IgD-negative memory B cell (primary cell): ENCODE measurements at regions not wholly inside any gene's neighbourhood (a gene's known extent, or its start where the extent isn't known, plus 50 kb on each side); places are given as distances from the start of the nearest gene placed in this dataset.

Source experiments
- H3K27ac Mint-ChIP-seq, 3 donors: one replicate each; pipeline ENCODE4 v1.8.0; 2020 to 2022; ENCODE audit warnings: mild to moderate bottlenecking in 3 of 3, mixed read lengths in 3 of 3, moderate library complexity in 1 of 3
- H3K27me3 Mint-ChIP-seq: one replicate; pipeline ENCODE4 v1.8.0; 2021; ENCODE audit warnings: mixed read lengths
- H3K36me3 Mint-ChIP-seq: one replicate; pipeline ENCODE4 v1.8.0; 2020; ENCODE audit warnings: mild to moderate bottlenecking, mixed read lengths
- H3K4me1 Mint-ChIP-seq, 3 donors: one replicate each; pipeline ENCODE4 v1.8.0; 2020 to 2022; ENCODE audit warnings: mixed read lengths in 3 of 3, mild to moderate bottlenecking in 1 of 3
- H3K4me3 Mint-ChIP-seq, 4 donors: one replicate each; pipeline ENCODE4 v1.8.0; 2020 to 2022; ENCODE audit warnings: mild to moderate bottlenecking in 4 of 4, mixed read lengths in 4 of 4, moderate library complexity in 3 of 4
- H3K9me3 Mint-ChIP-seq, 3 donors: one replicate each; pipeline ENCODE4 v1.8.0; 2020 to 2021; ENCODE audit warnings: mixed read lengths in 3 of 3, mild to moderate bottlenecking in 1 of 3

- no peaks in the 10 kb centered on the region for H3K4me1 Mint-ChIP-seq
Observed at GRCh38 chrX:118878977-118879376, 55.4 kb downstream of the ZCCHC12 start.

DNA sequence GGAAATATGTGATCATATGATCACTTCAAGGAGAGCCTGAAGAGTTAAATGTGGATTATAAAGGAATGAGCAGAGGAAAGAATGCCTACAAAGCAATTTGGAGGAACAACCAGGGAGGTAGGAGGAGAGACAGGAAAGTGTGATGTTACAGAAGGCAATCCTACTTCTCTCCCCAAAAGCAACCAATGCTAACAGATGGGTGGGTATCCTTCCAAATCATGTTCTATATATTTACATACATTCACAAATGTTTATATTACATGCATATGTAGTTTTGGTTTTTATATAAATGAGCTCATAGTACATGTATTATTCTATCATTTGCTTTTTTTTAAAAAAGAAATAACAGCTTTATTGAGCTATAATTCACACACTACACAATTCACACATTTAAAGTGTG is 56.0 kb downstream of the ZCCHC12 start:
- Mint-ChIP-seq H3K4me1 (no peaks in the 10 kb centered on the region), H3K27me3 (peaks cover 6% of the 10 kb centered on the region), H3K36me3 (peaks cover 3% of the 10 kb centered on the region), H3K27ac (no peak overlapping the region), H3K4me3 (peak overlapping the region in 1 of 4 donors; percentile 63), H3K9me3 (peaks cover 0 to 3% (median 1%) of the 10 kb centered on the region in 3 donors)

More at GRCh38 chrX:118878977-118879376, 55.4 kb downstream of the ZCCHC12 start:
- Mint-ChIP-seq H3K36me3 (peaks cover 1% of the 10 kb centered on the region), H3K27ac (no peak overlapping the region), H3K4me3 (no peak overlapping the region), H3K9me3 (peaks cover 0 to 3% (median 0%) of the 10 kb centered on the region in 3 donors), H3K27me3 (peaks cover 5% of the 10 kb centered on the region)

- Mint-ChIP-seq H3K36me3 (peaks cover 3% of the 10 kb centered on the region), H3K4me1 (no peaks in the 10 kb centered on the region), H3K4me3 (no peak overlapping the region), H3K27me3 (peaks cover 22% of the 10 kb centered on the region), H3K27ac (no peak overlapping the region), H3K9me3 (peaks cover 0 to 3% (median 1%) of the 10 kb centered on the region in 3 donors)
Observed at GRCh38 chrX:118883994-118884393, 60.4 kb downstream of the ZCCHC12 start.

DNA sequence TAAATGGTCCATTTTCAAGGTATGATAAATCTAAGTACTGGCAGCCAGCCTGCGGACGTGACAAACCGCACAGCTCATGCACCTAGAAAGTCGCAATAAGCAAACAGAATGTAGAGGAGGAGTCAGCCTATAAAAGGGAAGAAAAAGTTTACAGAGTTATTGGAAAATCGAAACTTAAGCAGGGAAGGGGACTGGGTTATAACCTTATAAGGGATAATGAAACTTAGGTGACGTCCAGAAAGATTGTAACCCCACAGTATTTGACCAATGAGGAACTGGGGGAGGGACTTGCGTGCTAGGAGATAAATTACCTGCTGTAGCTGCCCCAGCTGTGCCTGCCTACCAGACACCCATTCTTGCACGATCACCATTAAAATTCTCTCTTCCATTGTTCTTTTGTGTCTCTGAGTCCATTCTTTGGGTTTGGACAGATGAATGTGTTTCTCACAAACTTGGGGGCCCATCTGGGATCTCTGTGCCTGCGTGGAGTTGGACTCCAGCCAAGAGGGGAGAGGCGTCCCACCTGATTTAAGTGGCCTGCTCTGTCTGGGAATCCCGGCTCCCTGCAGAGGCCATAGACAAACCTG is 61.0 kb downstream of the ZCCHC12 start:
- Mint-ChIP-seq H3K27ac (peak overlapping the region in 1 of 3 donors; percentile 64), H3K4me1 (no peaks in the 10 kb centered on the region), H3K36me3 (peaks cover 3% of the 10 kb centered on the region), H3K4me3 (peak overlapping the region in 1 of 4 donors; percentile 12), H3K9me3 (peaks cover 0 to 3% (median 1%) of the 10 kb centered on the region in 3 donors), H3K27me3 (peaks cover 22% of the 10 kb centered on the region)

- Mint-ChIP-seq H3K4me1 (peaks cover 0 to 2% (median 0%) of the 10 kb centered on the region in 3 donors), H3K27me3 (no peaks in the 10 kb centered on the region), H3K27ac (no peak overlapping the region), H3K36me3 (no peaks in the 10 kb centered on the region), H3K4me3 (no peak overlapping the region), H3K9me3 (peaks cover 0 to 11% (median 7%) of the 10 kb centered on the region in 3 donors)
Observed at GRCh38 chrX:118893923-118894322, 70.3 kb downstream of the ZCCHC12 start.

DNA sequence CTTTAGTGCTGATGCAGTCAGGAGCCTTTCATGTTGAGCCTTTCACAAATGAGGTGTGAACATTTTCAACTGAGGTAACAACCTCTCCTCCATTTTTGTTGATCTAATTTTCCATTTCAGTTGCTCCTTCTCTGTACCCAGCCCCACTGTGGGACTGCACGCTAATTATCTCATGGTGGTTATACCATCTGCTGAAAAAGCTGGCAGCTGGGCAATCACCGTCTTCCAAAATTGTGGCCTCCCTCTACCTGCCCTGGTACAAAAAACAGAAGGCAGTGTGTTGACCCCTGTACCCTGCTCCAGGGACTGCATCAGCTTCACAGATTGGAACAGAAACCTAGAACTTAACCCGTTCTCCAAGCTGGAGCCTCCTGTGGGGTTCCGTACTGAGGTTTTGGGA is 72.4 kb upstream of the LONRF3 start:
- Mint-ChIP-seq H3K36me3 (peaks cover 3% of the 10 kb centered on the region), H3K27me3 (no peaks in the 10 kb centered on the region), H3K4me3 (peak overlapping the region in 1 of 4 donors; percentile 21), H3K9me3 (peaks cover 0 to 4% (median 0%) of the 10 kb centered on the region in 3 donors), H3K4me1 (peaks cover 17 to 23% (median 18%) of the 10 kb centered on the region in 3 donors), H3K27ac (no peak overlapping the region)

GRCh38 chrX:118904218-118904617 is 70.2 kb upstream of the LONRF3 start:
- peaks cover 14 to 27% (median 17%) of the 10 kb centered on the region in 3 donors for H3K4me1 Mint-ChIP-seq
- peak overlapping the region in 1 of 3 donors; percentile 5 for H3K27ac Mint-ChIP-seq
- H3K9me3 Mint-ChIP-seq, result peaks cover 0 to 4% (median 0%) of the 10 kb centered on the region in 3 donors
- H3K4me3 Mint-ChIP-seq, result peak overlapping the region in 2 of 4 donors; percentile 55 to 83
- H3K27me3 Mint-ChIP-seq, result no peaks in the 10 kb centered on the region
- H3K36me3 Mint-ChIP-seq, result peaks cover 3% of the 10 kb centered on the region

DNA sequence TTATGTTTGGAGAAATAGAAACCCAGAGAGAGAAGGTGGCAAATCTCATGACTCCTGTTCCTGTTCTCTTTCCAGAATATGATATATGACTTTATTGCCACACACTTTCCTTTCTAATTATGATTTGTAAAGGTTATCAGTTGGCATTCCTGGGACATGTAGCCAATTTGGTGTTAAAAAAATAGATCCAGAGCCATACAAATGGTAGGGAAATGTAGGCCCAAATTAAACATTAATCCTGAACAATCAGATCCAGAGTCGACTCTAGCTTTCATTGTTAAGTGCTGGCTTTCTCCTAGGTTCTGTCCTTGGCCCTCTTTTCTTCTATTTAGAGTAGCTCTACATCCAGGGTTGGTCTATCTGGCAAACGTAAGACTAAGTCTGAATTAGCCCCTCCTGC is 69.8 kb upstream of the LONRF3 start:
- H3K4me1 Mint-ChIP-seq, result peaks cover 14 to 27% (median 17%) of the 10 kb centered on the region in 3 donors
- peaks cover 0 to 4% (median 0%) of the 10 kb centered on the region in 3 donors for H3K9me3 Mint-ChIP-seq
- H3K4me3 Mint-ChIP-seq, result no peak overlapping the region
- H3K36me3 Mint-ChIP-seq, result peaks cover 3% of the 10 kb centered on the region
- no peaks in the 10 kb centered on the region for H3K27me3 Mint-ChIP-seq
- H3K27ac Mint-ChIP-seq, result peak overlapping the region in 2 of 3 donors; percentile 5 to 32
